GM23338 (cell line): ENCODE measurements at regions not wholly inside any gene's neighbourhood (a gene's known extent, or its start where the extent isn't known, plus 50 kb on each side); places are given as distances from the start of the nearest gene placed in this dataset.

ENCODE experiments used
- ATAC-seq: fragments of 200-7000 bp; cut with Tn5 transposase; 3 replicates; pipeline ENCODE4 v1.9.1; 2020
- DNase-seq: peaks from one replicate; pipeline ENCODE4 v3.0.0-alpha.2; 2015; ENCODE audit warnings: low spot score
- H2AFZ ChIP-seq: fragments of 200-600 bp; sonication (generic); 2 replicates; pipeline ENCODE4 v1.8.0; 2016; ENCODE audit warnings: antibody characterized with exemption, mild to moderate bottlenecking, moderate library complexity
- H3F3A ChIP-seq: fragments of 200-600 bp; sonication (generic); replicated peaks from 2 replicates; pipeline ENCODE4 v1.8.0; 2017; ENCODE audit warnings: antibody characterized with exemption, mixed run types, low read depth
- H3K27ac ChIP-seq: fragments of 200-600 bp; sonication (generic); 2 replicates; pipeline ENCODE4 v1.6.1; 2016; ENCODE audit warnings: low read depth
- H3K27me3 ChIP-seq: fragments of 200-600 bp; sonication (generic); 2 replicates; pipeline ENCODE4 v1.8.0; 2016; ENCODE audit warnings: mild to moderate bottlenecking, mixed run types, moderate library complexity; ENCODE audit not compliant: insufficient read depth
- H3K36me3 ChIP-seq: fragments of 200-600 bp; sonication (generic); 2 replicates; pipeline ENCODE4 v1.8.0; 2016; ENCODE audit warnings: mild to moderate bottlenecking; ENCODE audit not compliant: insufficient read depth
- H3K4me1 ChIP-seq: fragments of 200-600 bp; sonication (generic); 2 replicates; pipeline ENCODE4 v1.8.0; 2016; ENCODE audit warnings: mild to moderate bottlenecking, moderate library complexity; ENCODE audit not compliant: insufficient read depth
- H3K4me2 ChIP-seq: fragments of 200-600 bp; sonication (generic); 2 replicates; pipeline ENCODE4 v1.7.1; 2017; ENCODE audit warnings: mixed run types
- H3K4me3 ChIP-seq: fragments of 200-600 bp; sonication (generic); 2 replicates; pipeline ENCODE4 v1.6.1; 2016; ENCODE audit warnings: mixed run types
- H3K79me2 ChIP-seq: fragments of 200-600 bp; sonication (generic); replicated peaks from 2 replicates; pipeline ENCODE4 v1.8.0; 2017; ENCODE audit warnings: mild to moderate bottlenecking; ENCODE audit not compliant: insufficient read depth
- H3K9me2 ChIP-seq: fragments of 200-600 bp; sonication (generic); 2 replicates; pipeline ENCODE4 v1.8.0; 2017; ENCODE audit not compliant: insufficient read depth
- H4K20me1 ChIP-seq: fragments of 200-600 bp; sonication (generic); replicated peaks from 2 replicates; pipeline ENCODE4 v1.8.0; 2017; ENCODE audit warnings: mild to moderate bottlenecking; ENCODE audit not compliant: insufficient read depth
- H3K27ac Mint-ChIP-seq: 2 replicates; pipeline ENCODE4 v1.8.0; 2020; ENCODE audit warnings: inconsistent platforms, mild to moderate bottlenecking, moderate library complexity, mixed read lengths
- H3K27me3 Mint-ChIP-seq: 3 replicates; pipeline ENCODE4 v1.8.0; 2022; ENCODE audit warnings: low read depth, mild to moderate bottlenecking, moderate library complexity, mixed read lengths, inconsistent platforms; ENCODE audit not compliant: insufficient read depth, poor library complexity
- H3K36me3 Mint-ChIP-seq: 3 replicates; pipeline ENCODE4 v1.8.0; 2021; ENCODE audit warnings: low read depth, mild to moderate bottlenecking, inconsistent platforms, moderate library complexity, mixed read lengths
- H3K4me1 Mint-ChIP-seq: 3 replicates; pipeline ENCODE4 v1.8.0; 2020; ENCODE audit warnings: mild to moderate bottlenecking, inconsistent platforms, mixed read lengths
- H3K4me3 Mint-ChIP-seq: 3 replicates; pipeline ENCODE4 v1.8.0; 2021; ENCODE audit warnings: moderate library complexity, mild to moderate bottlenecking, inconsistent platforms, mixed read lengths
- H3K9me3 Mint-ChIP-seq: 3 replicates; pipeline ENCODE4 v1.8.0; 2020; ENCODE audit warnings: moderate library complexity, mild to moderate bottlenecking, inconsistent platforms, mixed read lengths
- ETS1 ChIP-seq: IDR thresholded peaks from 2 replicates; pipeline ENCODE4 v1.6.1; 2016; ENCODE audit warnings: antibody characterized with exemption
- EZH2 ChIP-seq: fragments of 200-600 bp; sonication (generic); IDR thresholded peaks from one replicate; pipeline ENCODE4 v1.8.0; 2017; ENCODE audit warnings: antibody characterized with exemption, mild to moderate bottlenecking, low read depth; ENCODE audit not compliant: unreplicated experiment
- EZH2phosphoT487 ChIP-seq: fragments of 200-600 bp; sonication (generic); IDR thresholded peaks from one replicate; pipeline ENCODE4 v1.8.1; 2018; ENCODE audit warnings: antibody characterized with exemption; ENCODE audit not compliant: unreplicated experiment
- JUNB ChIP-seq: IDR thresholded peaks from one replicate; pipeline ENCODE4 v1.6.1; 2016; ENCODE audit warnings: antibody characterized with exemption; ENCODE audit not compliant: unreplicated experiment
- REST ChIP-seq: IDR thresholded peaks from one replicate; pipeline ENCODE4 v1.6.1; 2018; ENCODE audit warnings: antibody characterized with exemption; ENCODE audit not compliant: unreplicated experiment
- STAT1 ChIP-seq: IDR thresholded peaks from one replicate; pipeline ENCODE4 v1.6.1; 2016; ENCODE audit warnings: antibody characterized with exemption; ENCODE audit not compliant: unreplicated experiment
- ZNF114 ChIP-seq: fragments of 250-450 bp; sonication (Bioruptor Pico); IDR thresholded peaks from 2 replicates; pipeline ENCODE4 v1.5.0; 2020; ENCODE audit warnings: mild to moderate bottlenecking, moderate library complexity
- ZNF331 ChIP-seq: fragments of 250-450 bp; sonication (Bioruptor Pico); IDR thresholded peaks from 2 replicates; pipeline ENCODE4 v1.5.0; 2020; ENCODE audit warnings: low read depth, mild to moderate bottlenecking, moderate library complexity

- TF ChIP-seq REST: no peak
- no peak for TF ChIP-seq JUNB
- no peak for TF ChIP-seq ZNF114 (CRISPR knock-in tag)
- TF ChIP-seq ETS1: no peak
Measured at GRCh38 chr1:163864207-163864606, 542.5 kb downstream of the NUF2 start (continued).

GRCh38 chr1:163866564-163866963, 544.8 kb downstream of the NUF2 start:
- no peaks in the 10 kb centered on the region; the same call in 2 of the 3 replicates for H3K4me1 Mint-ChIP-seq
- H3K4me1 ChIP-seq: no peaks in the 10 kb centered on the region
- no peak overlapping the region for H3K4me2 ChIP-seq
- H3F3A ChIP-seq: no peaks in the 10 kb centered on the region
- H3K4me3 Mint-ChIP-seq: no peak overlapping the region
- no peaks in the 10 kb centered on the region for H3K27me3 ChIP-seq
- no peak overlapping the region for H3K4me3 ChIP-seq
- no peak overlapping the region for H3K27ac Mint-ChIP-seq
- ATAC-seq (no peak), DNase-seq (no peak)
- H3K9me2 ChIP-seq: peaks cover 14% of the 10 kb centered on the region
- no peaks in the 10 kb centered on the region for H3K27me3 Mint-ChIP-seq
- no peak for TF ChIP-seq ZNF331 (CRISPR knock-in tag)
- no peak overlapping the region for H3K27ac ChIP-seq
- no peak overlapping the region for H2AFZ ChIP-seq
- no peaks in the 10 kb centered on the region for H4K20me1 ChIP-seq
- no peaks in the 10 kb centered on the region for H3K36me3 Mint-ChIP-seq
- H3K36me3 ChIP-seq: no peaks in the 10 kb centered on the region
- H3K79me2 ChIP-seq: no peaks in the 10 kb centered on the region
- 0 out of 3 replicates have a peak, but pooled peaks cover 3% of the 10 kb centered on the region for H3K9me3 Mint-ChIP-seq

GRCh38 chr1:163870666-163871065, 548.9 kb downstream of the NUF2 start:
- Histone ChIP-seq H3K4me1 (peaks cover 13% of the 10 kb centered on the region), H3K79me2 (no peaks in the 10 kb centered on the region), H3K27ac (no peak overlapping the region), H3K36me3 (no peaks in the 10 kb centered on the region), H4K20me1 (no peaks in the 10 kb centered on the region), H3K9me2 (peaks cover 14% of the 10 kb centered on the region), H3K4me2 (no peak overlapping the region), H2AFZ (no peak overlapping the region), H3K4me3 (no peak overlapping the region), H3K27me3 (no peaks in the 10 kb centered on the region), H3F3A (no peaks in the 10 kb centered on the region)
- peaks cover 12% of the 10 kb centered on the region for H3K4me1 Mint-ChIP-seq
- no peak overlapping the region for H3K27ac Mint-ChIP-seq
- no peak overlapping the region for H3K4me3 Mint-ChIP-seq
- DNase-seq: no peak
- H3K36me3 Mint-ChIP-seq: no peaks in the 10 kb centered on the region
- ATAC-seq: no peak
- H3K27me3 Mint-ChIP-seq: no peaks in the 10 kb centered on the region
- 0 out of 3 replicates have a peak, but pooled peaks cover 3% of the 10 kb centered on the region for H3K9me3 Mint-ChIP-seq
- TF ChIP-seq EZH2phosphoT487 (no peak), REST (no peak), STAT1 (no peak), EZH2 (no peak), JUNB (no peak)
